SK-N-SH (cell line): ENCODE measurements at regions not wholly inside any gene's neighbourhood (a gene's known extent, or its start where the extent isn't known, plus 50 kb on each side); places are given as distances from the start of the nearest gene placed in this dataset.

Experiments used
- CTCF ChIA-PET: fragments of 300-600, 350-600 bp; formaldehyde crosslinking; extraction: SDS; loops from one replicate; lab custom pipeline; 2021; lab: Yijun Ruan, JAX
- POLR2A ChIA-PET: fragments of 350-600 bp; sonication (Branson Sonifier 250); formaldehyde crosslinking; extraction: SDS; loops from one replicate; lab custom pipeline; 2020; ENCODE audit warnings: antibody characterized with exemption, inconsistent platforms; lab: Yijun Ruan, JAX
- DNase-seq: peaks from one replicate; pipeline ENCODE4 v3.0.0; 2012
- H2AFZ ChIP-seq: fragments of 200-600 bp; sonication (generic); 2 replicates; pipeline ENCODE4 v1.8.1; 2016; ENCODE audit warnings: antibody characterized with exemption, mild to moderate bottlenecking, low read depth
- H3F3A ChIP-seq: fragments of 200-600 bp; sonication (generic); replicated peaks from 2 replicates; pipeline ENCODE3; 2016; ENCODE audit warnings: antibody characterized with exemption, mild to moderate bottlenecking; ENCODE audit not compliant: insufficient read depth
- H3K27ac ChIP-seq, 2 experiments: fragments of 200-500 bp in 1 of 2; fragments of 200-600 bp in 1 of 2; sonication (Bioruptor generic) in 1 of 2; sonication (generic), shearing (Covaris generic) in 1 of 2; 2 replicates each; pipeline versions ENCODE4 v1.5.1 to v1.6.1; 2014 to 2016; ENCODE audit warnings: low read depth in 2 of 2, inconsistent platforms in 1 of 2, low read length in 1 of 2, mild to moderate bottlenecking in 1 of 2, mixed read lengths in 1 of 2
- H3K27me3 ChIP-seq: fragments of 200-600 bp; sonication (generic), shearing (Covaris generic); 2 replicates; pipeline ENCODE4 v1.6.1; 2016; ENCODE audit warnings: mixed run types; ENCODE audit not compliant: insufficient read depth
- H3K36me3 ChIP-seq, 2 experiments: fragments of 200-500 bp in 1 of 2; fragments of 200-600 bp in 1 of 2; sonication (Bioruptor generic) in 1 of 2; sonication (generic) in 1 of 2; replicated peaks in 1 of 2; 2 replicates each; pipeline versions ENCODE3 to v1.5.1; 2014 to 2016; ENCODE audit warnings: low read length in 1 of 2, mild to moderate bottlenecking in 1 of 2; ENCODE audit not compliant: insufficient read depth in 2 of 2, control insufficient read depth in 1 of 2
- H3K4me1 ChIP-seq, 2 experiments: fragments of 200-500 bp in 1 of 2; fragments of 200-600 bp in 1 of 2; sonication (Bioruptor generic) in 1 of 2; sonication (generic), shearing (Covaris generic) in 1 of 2; 2 replicates each; pipeline versions ENCODE4 v1.5.1 to v1.6.1; 2014 to 2016; ENCODE audit warnings: low read depth in 1 of 2, low read length in 1 of 2, mixed run types in 1 of 2; ENCODE audit not compliant: insufficient read depth in 2 of 2, control insufficient read depth in 1 of 2
- H3K4me2 ChIP-seq: fragments of 200-600 bp; sonication (generic), shearing (Covaris generic); 2 replicates; pipeline ENCODE4 v1.6.1; 2017; ENCODE audit warnings: mixed run types
- H3K4me3 ChIP-seq, 2 experiments: fragments of 200-500 bp in 1 of 2; fragments of 200-600 bp in 1 of 2; sonication (Bioruptor generic) in 1 of 2; sonication (generic), shearing (Covaris generic) in 1 of 2; 2 replicates each; pipeline versions ENCODE4 v1.5.1 to v1.8.1; 2014 to 2016; ENCODE audit warnings: low read depth in 2 of 2, inconsistent platforms in 1 of 2, low read length in 1 of 2, mild to moderate bottlenecking in 1 of 2, mixed read lengths in 1 of 2, moderate library complexity in 1 of 2
- H3K79me2 ChIP-seq: fragments of 200-600 bp; sonication (generic); 2 replicates; pipeline ENCODE4 v1.8.1; 2017; ENCODE audit warnings: mild to moderate bottlenecking; ENCODE audit not compliant: insufficient read depth
- H3K9ac ChIP-seq: fragments of 200-600 bp; sonication (generic); 2 replicates; pipeline ENCODE4 v1.6.1; 2017; ENCODE audit warnings: mixed run types
- H3K9me2 ChIP-seq: fragments of 200-600 bp; sonication (generic); 2 replicates; pipeline ENCODE4 v1.6.1; 2017; ENCODE audit warnings: mixed run types
- H3K9me3 ChIP-seq: fragments of 200-600 bp; sonication (generic); 2 replicates; pipeline ENCODE4 v1.6.1; 2017; ENCODE audit warnings: mixed run types, mild to moderate bottlenecking, moderate library complexity
- H4K20me1 ChIP-seq: fragments of 200-600 bp; sonication (generic); 2 replicates; pipeline ENCODE4 v1.6.1; 2017; ENCODE audit warnings: mild to moderate bottlenecking, mixed run types; ENCODE audit not compliant: insufficient read depth
- CHD2 ChIP-seq: fragments of 150-350 bp; IDR thresholded peaks from 2 replicates; pipeline ENCODE4 v1.6.1; 2018; ENCODE audit warnings: low read length; ENCODE audit not compliant: partially characterized antibody
- EP300 ChIP-seq, 2 experiments: IDR thresholded peaks; 2 replicates each; pipeline versions ENCODE4 v1.4.0 to v1.6.1; 2012; ENCODE audit warnings: borderline replicate concordance in 1 of 2, low read depth in 1 of 2, low read length in 1 of 2
- EZH2phosphoT487 ChIP-seq: fragments of 200-600 bp; sonication (generic); IDR thresholded peaks from 2 replicates; pipeline ENCODE4 v1.6.1; 2017; ENCODE audit warnings: low read depth, mixed run types, mild to moderate bottlenecking, antibody characterized with exemption, moderate library complexity, borderline replicate concordance
- FOSL2 ChIP-seq: IDR thresholded peaks from 2 replicates; pipeline ENCODE4 v1.4.0; 2012; ENCODE audit warnings: low read depth, mild to moderate bottlenecking, moderate library complexity, borderline replicate concordance
- FOXM1 ChIP-seq: IDR thresholded peaks from 2 replicates; pipeline ENCODE4 v1.4.0; 2012; ENCODE audit warnings: low read depth, mild to moderate bottlenecking
- NFIC ChIP-seq: IDR thresholded peaks from 2 replicates; pipeline ENCODE4 v1.4.0; 2012; ENCODE audit warnings: borderline replicate concordance
- POLR2AphosphoS5 ChIP-seq: IDR thresholded peaks from 2 replicates; pipeline ENCODE4 v1.6.1; 2012; ENCODE audit warnings: low read depth, low read length
- SIN3A ChIP-seq: IDR thresholded peaks from 2 replicates; pipeline ENCODE4 v1.6.1; 2012; ENCODE audit warnings: low read depth, mild to moderate bottlenecking, low read length, moderate library complexity, borderline replicate concordance
- TCF12 ChIP-seq: IDR thresholded peaks from 2 replicates; pipeline ENCODE4 v1.4.0; 2012
- TEAD4 ChIP-seq: IDR thresholded peaks from 2 replicates; pipeline ENCODE4 v1.4.0; 2012; ENCODE audit warnings: mild to moderate bottlenecking, borderline replicate concordance; ENCODE audit not compliant: insufficient read depth
- WGBS: methylation state at CpG from one replicate; pipeline ENCODE4 v1.1.6; 2017; ENCODE audit warnings: low lambda C conversion rate; 5-methylcytosine and 5-hydroxymethylcytosine counted together
- TF ChIP-seq, protein P1 (sequence below): IDR thresholded peaks from 2 replicates; pipeline ENCODE4 v1.4.0; 2012; ENCODE audit warnings: low read depth
- TF ChIP-seq, protein P2 (sequence below): IDR thresholded peaks from 2 replicates; pipeline ENCODE4 v1.4.0; 2012; ENCODE audit warnings: low read depth, borderline replicate concordance

DNA sequence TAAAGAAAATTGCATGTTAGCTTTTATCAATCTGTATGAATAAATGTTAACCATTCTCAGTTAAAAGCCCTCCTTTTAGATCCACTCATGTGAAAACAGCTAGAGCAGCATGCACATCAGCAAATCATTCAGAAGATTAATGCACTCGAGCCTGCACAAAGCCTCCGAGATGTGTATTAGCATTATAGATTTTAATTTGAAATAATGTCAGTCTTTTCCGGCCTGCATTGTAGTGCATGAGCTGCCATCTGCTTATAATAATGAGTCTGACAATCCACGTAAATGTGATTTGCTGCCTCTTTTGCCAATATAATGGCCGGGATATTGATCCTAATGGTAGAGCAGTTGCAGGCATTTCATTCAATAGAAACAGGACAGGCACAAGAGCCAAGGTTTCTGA is 585.1 kb downstream of the IRX1 start:
- Histone ChIP-seq H2AFZ (no peak overlapping the region), H3K9me2 (no peaks in the 10 kb centered on the region), H3K9ac (no peak overlapping the region), H4K20me1 (no peaks in the 10 kb centered on the region), H3K4me3 (no peak overlapping the region), H3F3A (no peaks in the 10 kb centered on the region), H3K4me1 (no peaks in the 10 kb centered on the region), H3K27me3 (no peaks in the 10 kb centered on the region), H3K27ac (no peak overlapping the region), H3K79me2 (no peaks in the 10 kb centered on the region), H3K4me2 (no peak overlapping the region), H3K36me3 (no peaks in the 10 kb centered on the region), H3K9me3 (no peaks in the 10 kb centered on the region)
- CTCF ChIA-PET: no interaction called here
- WGBS: 3% methylated on average over 5 of the region's 5 CpGs
- DNase-seq: no peak
- POLR2A ChIA-PET: no interaction called here
- no peak for TF ChIP-seq EZH2phosphoT487
- no peak for TF ChIP-seq NFIC
- no peak for TF ChIP-seq POLR2AphosphoS5
- TF ChIP-seq FOSL2: no peak
- TF ChIP-seq EP300 (IDR thresholded peaks at IDR 0.05; ENCODE audit: borderline replicate concordance in 1 of 2, low read depth in 1 of 2, low read length in 1 of 2): no peak
- TF ChIP-seq, protein P1, sequence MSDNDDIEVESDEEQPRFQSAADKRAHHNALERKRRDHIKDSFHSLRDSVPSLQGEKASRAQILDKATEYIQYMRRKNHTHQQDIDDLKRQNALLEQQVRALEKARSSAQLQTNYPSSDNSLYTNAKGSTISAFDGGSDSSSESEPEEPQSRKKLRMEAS: no peak
- no peak for TF ChIP-seq SIN3A
- TF ChIP-seq, protein P2, sequence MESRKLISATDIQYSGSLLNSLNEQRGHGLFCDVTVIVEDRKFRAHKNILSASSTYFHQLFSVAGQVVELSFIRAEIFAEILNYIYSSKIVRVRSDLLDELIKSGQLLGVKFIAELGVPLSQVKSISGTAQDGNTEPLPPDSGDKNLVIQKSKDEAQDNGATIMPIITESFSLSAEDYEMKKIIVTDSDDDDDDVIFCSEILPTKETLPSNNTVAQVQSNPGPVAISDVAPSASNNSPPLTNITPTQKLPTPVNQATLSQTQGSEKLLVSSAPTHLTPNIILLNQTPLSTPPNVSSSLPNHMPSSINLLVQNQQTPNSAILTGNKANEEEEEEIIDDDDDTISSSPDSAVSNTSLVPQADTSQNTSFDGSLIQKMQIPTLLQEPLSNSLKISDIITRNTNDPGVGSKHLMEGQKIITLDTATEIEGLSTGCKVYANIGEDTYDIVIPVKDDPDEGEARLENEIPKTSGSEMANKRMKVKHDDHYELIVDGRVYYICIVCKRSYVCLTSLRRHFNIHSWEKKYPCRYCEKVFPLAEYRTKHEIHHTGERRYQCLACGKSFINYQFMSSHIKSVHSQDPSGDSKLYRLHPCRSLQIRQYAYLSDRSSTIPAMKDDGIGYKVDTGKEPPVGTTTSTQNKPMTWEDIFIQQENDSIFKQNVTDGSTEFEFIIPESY: no peak
- TF ChIP-seq CHD2: no peak
- no peak for TF ChIP-seq FOXM1

DNA sequence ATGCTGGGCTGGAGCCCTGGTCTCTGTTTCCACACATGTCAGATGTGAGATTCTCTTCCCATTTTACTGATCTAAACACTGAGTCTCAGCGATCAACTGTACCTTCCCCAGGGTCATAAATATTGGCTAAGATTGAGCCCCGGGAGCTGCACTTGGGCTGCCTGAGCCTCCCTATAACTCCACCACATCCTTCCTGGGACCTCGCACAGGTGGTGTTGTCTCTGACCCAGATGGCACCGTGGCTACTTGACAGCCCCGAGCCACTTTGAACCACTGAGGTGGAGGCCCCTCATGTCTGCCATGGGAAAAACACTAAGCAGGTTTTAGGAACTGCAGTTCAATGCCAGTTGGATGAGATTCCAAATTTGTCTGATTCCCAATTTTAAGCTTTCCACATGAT is 586.5 kb downstream of the IRX1 start:
- WGBS: 3% methylated on average over 5 of the region's 5 CpGs
- no peak for DNase-seq
- Histone ChIP-seq H2AFZ (no peak overlapping the region), H3K36me3 (no peaks in the 10 kb centered on the region), H3K4me1 (no peaks in the 10 kb centered on the region), H3K9ac (no peak overlapping the region), H3K4me3 (no peak overlapping the region), H3K9me3 (no peaks in the 10 kb centered on the region), H3F3A (no peaks in the 10 kb centered on the region), H3K27ac (no peak overlapping the region), H3K4me2 (no peak overlapping the region), H3K79me2 (no peaks in the 10 kb centered on the region), H3K27me3 (no peaks in the 10 kb centered on the region), H3K9me2 (no peaks in the 10 kb centered on the region), H4K20me1 (no peaks in the 10 kb centered on the region)
- TF ChIP-seq TEAD4 (no peak), TCF12 (no peak)
- POLR2A ChIA-PET: no interaction called here
- CTCF ChIA-PET: no interaction called here
